ENCODE measurements at regions not wholly inside any gene's neighbourhood (a gene's known extent, or its start where the extent isn't known, plus 50 kb on each side); places are given as distances from the start of the nearest gene placed in this dataset.

DNA sequence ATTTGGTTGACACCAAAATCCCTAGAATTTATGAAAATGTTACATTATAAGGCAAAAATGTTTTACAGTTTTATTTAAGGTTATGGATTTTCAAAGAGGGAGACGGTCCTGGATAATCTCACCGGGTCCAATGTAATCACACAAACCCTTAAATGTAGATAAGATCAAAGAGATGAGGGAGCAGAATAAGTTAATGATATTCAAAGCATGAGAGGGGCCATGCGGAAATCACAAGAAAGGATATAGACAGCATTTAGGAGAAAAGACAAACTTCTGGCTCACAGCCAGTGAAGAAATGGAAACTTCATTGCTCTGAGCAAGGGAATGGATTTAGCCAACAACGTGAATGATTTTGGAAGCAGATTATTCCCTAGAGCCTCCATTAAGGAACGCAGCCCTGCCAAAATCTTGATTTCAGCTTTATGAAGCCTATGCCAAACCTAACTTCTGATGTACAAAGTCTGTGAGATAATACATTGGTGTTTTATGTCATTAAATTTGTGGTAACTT lies 684.4 kb upstream of the GNPDA2 start:
- H3K4me3 ChIP-seq (ENCODE audit: low read depth, low read length), result no peak overlapping the region
- no peak for DNase-seq (ENCODE audit: low read depth)
- TF ChIP-seq, protein P1, sequence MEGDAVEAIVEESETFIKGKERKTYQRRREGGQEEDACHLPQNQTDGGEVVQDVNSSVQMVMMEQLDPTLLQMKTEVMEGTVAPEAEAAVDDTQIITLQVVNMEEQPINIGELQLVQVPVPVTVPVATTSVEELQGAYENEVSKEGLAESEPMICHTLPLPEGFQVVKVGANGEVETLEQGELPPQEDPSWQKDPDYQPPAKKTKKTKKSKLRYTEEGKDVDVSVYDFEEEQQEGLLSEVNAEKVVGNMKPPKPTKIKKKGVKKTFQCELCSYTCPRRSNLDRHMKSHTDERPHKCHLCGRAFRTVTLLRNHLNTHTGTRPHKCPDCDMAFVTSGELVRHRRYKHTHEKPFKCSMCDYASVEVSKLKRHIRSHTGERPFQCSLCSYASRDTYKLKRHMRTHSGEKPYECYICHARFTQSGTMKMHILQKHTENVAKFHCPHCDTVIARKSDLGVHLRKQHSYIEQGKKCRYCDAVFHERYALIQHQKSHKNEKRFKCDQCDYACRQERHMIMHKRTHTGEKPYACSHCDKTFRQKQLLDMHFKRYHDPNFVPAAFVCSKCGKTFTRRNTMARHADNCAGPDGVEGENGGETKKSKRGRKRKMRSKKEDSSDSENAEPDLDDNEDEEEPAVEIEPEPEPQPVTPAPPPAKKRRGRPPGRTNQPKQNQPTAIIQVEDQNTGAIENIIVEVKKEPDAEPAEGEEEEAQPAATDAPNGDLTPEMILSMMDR (conservative IDR thresholded peaks at IDR 0.05; ENCODE audit: low read depth, low read length), result no peak

- no peak overlapping the region for H3K4me3 ChIP-seq (ENCODE audit: low read depth, low read length)
- TF ChIP-seq, protein P1 (conservative IDR thresholded peaks at IDR 0.05; ENCODE audit: low read depth, low read length), result no peak
- DNase-seq (ENCODE audit: low read depth), result no peak
These were observed 683.2 kb upstream of the GNPDA2 start for GRCh38 chr4:45409536-45409935.

DNA sequence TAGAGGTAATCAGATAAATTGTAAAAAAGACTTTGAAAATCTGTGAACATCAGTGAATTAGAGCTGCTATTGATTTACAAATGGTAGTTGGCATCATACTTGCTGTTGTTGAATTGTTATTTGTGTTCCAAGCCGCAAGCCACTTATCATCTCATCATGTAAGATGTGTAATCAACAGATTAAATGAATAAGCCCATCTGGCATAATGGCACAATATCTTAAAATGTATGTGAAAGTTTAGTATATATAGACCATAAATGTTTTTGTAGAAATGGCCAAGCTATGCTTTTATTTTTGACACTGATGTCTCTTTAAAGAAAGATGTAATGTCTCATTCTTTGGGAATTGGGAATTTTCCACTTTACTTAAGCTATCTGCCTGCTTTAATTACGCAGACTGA lies 682.6 kb upstream of the GNPDA2 start:
- H3K4me3 ChIP-seq (ENCODE audit: low read depth, low read length), result no peak overlapping the region
- no peak for DNase-seq (ENCODE audit: low read depth)
- TF ChIP-seq, protein P1 (conservative IDR thresholded peaks at IDR 0.05; ENCODE audit: low read depth, low read length), result no peak

- TF ChIP-seq, protein P1 (conservative IDR thresholded peaks at IDR 0.05; ENCODE audit: low read depth, low read length), result no peak
These were observed 672.8 kb upstream of the GNPDA2 start for GRCh38 chr4:45399116-45399515.

DNA sequence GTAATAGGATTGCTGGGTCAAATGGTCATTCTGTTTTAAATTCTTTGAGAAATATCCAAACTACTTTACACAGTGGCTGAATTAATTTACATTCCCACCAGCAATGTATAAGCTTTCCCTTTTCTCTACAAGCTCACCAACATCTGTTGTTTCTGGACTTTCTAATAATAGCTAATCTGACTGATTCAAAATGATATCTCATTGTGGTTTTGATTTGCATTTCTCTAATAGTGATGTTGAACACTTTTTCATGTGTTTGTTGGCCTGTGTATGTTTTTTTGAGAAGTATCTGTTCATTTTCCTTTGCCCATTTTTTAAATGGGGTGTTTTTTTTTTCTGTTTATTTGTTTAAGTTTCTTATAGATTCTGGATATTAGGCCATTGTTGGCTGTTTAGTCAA lies 659.0 kb upstream of the GNPDA2 start:
- TF ChIP-seq, protein P1 (conservative IDR thresholded peaks at IDR 0.05; ENCODE audit: low read depth, low read length), result no peak
- DNase-seq (ENCODE audit: low read depth), result no peak

More at GRCh38 chr4:45399116-45399515, 672.8 kb upstream of the GNPDA2 start:
- no peak overlapping the region for H3K4me3 ChIP-seq (ENCODE audit: low read depth, low read length)
- DNase-seq (ENCODE audit: low read depth), result no peak

GRCh38 chr4:45370408-45370807 lies 644.1 kb upstream of the GNPDA2 start:
- no peak overlapping the region for H3K4me3 ChIP-seq (ENCODE audit: low read depth, low read length)
- DNase-seq (ENCODE audit: low read depth), result no peak
- TF ChIP-seq, protein P1 (conservative IDR thresholded peaks at IDR 0.05; ENCODE audit: low read depth, low read length), result no peak

More for the DNA sequence above, 659.0 kb upstream of the GNPDA2 start:
- no peak overlapping the region for H3K4me3 ChIP-seq (ENCODE audit: low read depth, low read length)

GRCh38 chr4:45368832-45369231 lies 642.5 kb upstream of the GNPDA2 start:
- no peak for DNase-seq (ENCODE audit: low read depth)
- no peak overlapping the region for H3K4me3 ChIP-seq (ENCODE audit: low read depth, low read length)
- TF ChIP-seq, protein P1 (conservative IDR thresholded peaks at IDR 0.05; ENCODE audit: low read depth, low read length), result no peak

All from epithelial cell of proximal tubule (primary cell).